NOMO-1 treated with DMSO at 0.1 percent for 48 hours (cell line): ENCODE measurements at regions not wholly inside any gene's neighbourhood (a gene's known extent, or its start where the extent isn't known, plus 50 kb on each side); places are given as distances from the start of the nearest gene placed in this dataset.
A peak's percentile ranks its signal among the peaks of the same experiment; 100 is the strongest.
"Not testable (repeated sequence)": the region's sequence is repeated elsewhere in the genome, so short reads cannot be mapped to it uniquely, and the experiment has no call there.

Experiments
- DNase-seq: peaks from one replicate; lab custom pipeline; 2025; ENCODE audit not compliant: unreplicated experiment; lab: John Stamatoyannopoulos, UW

GRCh38 chr9:19660019-19660418 lies 128.8 kb downstream of the SLC24A2 start:
- no peak for DNase-seq

GRCh38 chr9:19656704-19657103 lies 132.1 kb downstream of the SLC24A2 start:
- DNase-seq, result no peak

- DNase-seq, result no peak
Observed at GRCh38 chr9:19651681-19652080, 137.2 kb downstream of the SLC24A2 start.

GRCh38 chr9:19650312-19650711 lies 138.5 kb downstream of the SLC24A2 start:
- no peak for DNase-seq

- DNase-seq, result no peak
Observed at GRCh38 chr9:19649336-19650041, 139.3 kb downstream of the SLC24A2 start.

GRCh38 chr9:19648672-19649071 lies 140.2 kb downstream of the SLC24A2 start:
- peak; percentile 3 for DNase-seq

GRCh38 chr9:19643875-19644274 lies 145.0 kb downstream of the SLC24A2 start:
- no peak for DNase-seq

GRCh38 chr9:19642256-19642655 lies 146.6 kb downstream of the SLC24A2 start:
- peak; percentile 10 for DNase-seq

- no peak for DNase-seq
Observed at GRCh38 chr9:19641046-19641445, 147.8 kb downstream of the SLC24A2 start.

- no peak for DNase-seq
Observed at GRCh38 chr9:19640014-19640413, 148.8 kb downstream of the SLC24A2 start.

- no peak for DNase-seq
Observed at GRCh38 chr9:19637084-19637483, 151.8 kb downstream of the SLC24A2 start.

GRCh38 chr9:19634881-19635280 lies 154.0 kb downstream of the SLC24A2 start:
- no peak for DNase-seq

- peak; percentile 50 for DNase-seq
Observed at GRCh38 chr9:19631181-19631580, 157.7 kb downstream of the SLC24A2 start.

- DNase-seq, result peak; percentile 63
Observed at GRCh38 chr9:19630760-19631159, 158.1 kb downstream of the SLC24A2 start.

- no peak for DNase-seq
Observed at GRCh38 chr9:19629488-19629887, 159.3 kb downstream of the SLC24A2 start.

- DNase-seq, result not testable (repeated sequence)
Observed at GRCh38 chr9:19625426-19625825, 163.4 kb downstream of the SLC24A2 start.

GRCh38 chr9:19624519-19624918 lies 164.3 kb downstream of the SLC24A2 start:
- peak; percentile 32 for DNase-seq

GRCh38 chr9:19623941-19624340 lies 164.9 kb downstream of the SLC24A2 start:
- DNase-seq, result no peak

GRCh38 chr9:19620326-19620725 lies 168.5 kb downstream of the SLC24A2 start:
- no peak for DNase-seq

- DNase-seq, result no peak
Observed at GRCh38 chr9:19619221-19619620, 169.6 kb downstream of the SLC24A2 start.

- no peak for DNase-seq
Observed at GRCh38 chr9:19618816-19619215, 170.0 kb downstream of the SLC24A2 start.

- no peak for DNase-seq
Observed at GRCh38 chr9:19615036-19615624, 173.7 kb downstream of the SLC24A2 start.

GRCh38 chr9:19614294-19614693 lies 174.5 kb downstream of the SLC24A2 start:
- no peak for DNase-seq
